ENCODE measurements at regions not wholly inside any gene's neighbourhood (a gene's known extent, or its start where the extent isn't known, plus 50 kb on each side); places are given as distances from the start of the nearest gene placed in this dataset.

DNA sequence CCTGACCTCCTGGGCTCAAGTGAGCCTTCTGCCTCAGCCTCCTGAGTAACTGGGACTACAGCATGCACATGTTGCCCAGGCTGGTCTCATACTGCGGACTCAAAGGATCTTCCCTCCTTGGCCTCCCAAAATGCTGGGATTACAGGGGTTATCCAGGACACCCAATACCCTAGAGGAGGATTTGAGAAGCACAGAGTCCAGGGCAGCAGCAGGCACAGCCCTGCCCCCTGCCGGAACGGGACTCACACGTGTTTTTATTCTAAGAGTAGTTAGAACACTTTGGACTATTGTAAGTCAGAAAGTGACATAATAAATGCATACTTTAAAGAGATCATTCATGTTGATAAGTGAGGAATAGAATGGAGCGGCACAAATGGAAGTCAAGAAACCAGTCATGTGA lies 80.2 kb downstream of the C6orf118 start:
- 83% methylated on average over 5 of the region's 5 CpGs for WGBS
- no peaks in the 10 kb centered on the region for H3K4me1 ChIP-seq
- H3K36me3 ChIP-seq = no peaks in the 10 kb centered on the region
- TF ChIP-seq EP300 (IDR thresholded peaks at IDR 0.05) (no peak), POLR2A (IDR thresholded peaks at IDR 0.05; ENCODE audit: low read depth) (no peak), POLR2AphosphoS5 (IDR thresholded peaks at IDR 0.05) (no peak)
- TF ChIP-seq, protein P1, sequence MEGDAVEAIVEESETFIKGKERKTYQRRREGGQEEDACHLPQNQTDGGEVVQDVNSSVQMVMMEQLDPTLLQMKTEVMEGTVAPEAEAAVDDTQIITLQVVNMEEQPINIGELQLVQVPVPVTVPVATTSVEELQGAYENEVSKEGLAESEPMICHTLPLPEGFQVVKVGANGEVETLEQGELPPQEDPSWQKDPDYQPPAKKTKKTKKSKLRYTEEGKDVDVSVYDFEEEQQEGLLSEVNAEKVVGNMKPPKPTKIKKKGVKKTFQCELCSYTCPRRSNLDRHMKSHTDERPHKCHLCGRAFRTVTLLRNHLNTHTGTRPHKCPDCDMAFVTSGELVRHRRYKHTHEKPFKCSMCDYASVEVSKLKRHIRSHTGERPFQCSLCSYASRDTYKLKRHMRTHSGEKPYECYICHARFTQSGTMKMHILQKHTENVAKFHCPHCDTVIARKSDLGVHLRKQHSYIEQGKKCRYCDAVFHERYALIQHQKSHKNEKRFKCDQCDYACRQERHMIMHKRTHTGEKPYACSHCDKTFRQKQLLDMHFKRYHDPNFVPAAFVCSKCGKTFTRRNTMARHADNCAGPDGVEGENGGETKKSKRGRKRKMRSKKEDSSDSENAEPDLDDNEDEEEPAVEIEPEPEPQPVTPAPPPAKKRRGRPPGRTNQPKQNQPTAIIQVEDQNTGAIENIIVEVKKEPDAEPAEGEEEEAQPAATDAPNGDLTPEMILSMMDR (IDR thresholded peaks at IDR 0.05) = no peak
- no peak overlapping the region for H3K4me3 ChIP-seq
- H3K9me3 ChIP-seq = no peaks in the 10 kb centered on the region
- H3K27ac ChIP-seq (replicated peaks in 1 of 4) = no peak overlapping the region
- intact Hi-C loops (cut with DNase I) = no loop called here
- H3K27me3 ChIP-seq = no peaks in the 10 kb centered on the region
- no peak for DNase-seq (ENCODE audit: extremely low spot score)

DNA sequence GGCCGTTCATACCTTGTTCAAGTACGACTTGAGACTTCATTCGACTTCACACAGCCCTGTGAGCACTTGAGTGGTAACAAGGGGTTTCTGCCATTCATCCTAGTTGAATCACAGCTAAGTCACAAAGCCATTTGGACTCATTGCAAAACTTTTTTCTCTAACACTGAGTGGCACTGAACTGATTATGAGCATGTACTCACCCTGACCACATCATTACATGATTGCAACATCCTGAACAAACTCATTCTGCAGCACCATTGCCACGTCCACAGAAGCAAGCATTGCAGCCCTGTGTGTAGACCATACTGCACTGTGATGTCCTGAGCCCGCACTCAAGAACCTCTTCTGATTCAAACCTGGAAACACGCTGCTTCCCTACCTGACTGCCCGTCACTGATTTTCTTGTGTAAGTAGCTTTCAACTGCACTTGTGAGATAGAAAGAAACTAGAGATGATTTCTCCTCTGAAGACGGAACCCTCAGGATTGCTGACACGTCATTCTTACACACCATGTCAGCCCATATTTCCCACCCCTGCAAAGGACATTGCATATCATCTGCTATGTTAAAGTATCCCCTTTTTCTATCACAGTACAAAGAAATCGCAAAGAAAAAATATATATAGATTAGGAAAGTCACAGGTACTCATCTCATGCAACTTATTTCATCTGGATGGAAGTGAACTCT lies 81.6 kb downstream of the C6orf118 start:
- Histone ChIP-seq H3K36me3 (no peaks in the 10 kb centered on the region), H3K9me3 (no peaks in the 10 kb centered on the region), H3K4me1 (no peaks in the 10 kb centered on the region), H3K4me3 (no peak overlapping the region), H3K27me3 (no peaks in the 10 kb centered on the region), H3K27ac (replicated peaks in 1 of 4) (no peak overlapping the region)
- no peak for DNase-seq (ENCODE audit: extremely low spot score)
- TF ChIP-seq POLR2A (IDR thresholded peaks at IDR 0.05; ENCODE audit: low read depth) (no peak), EP300 (IDR thresholded peaks at IDR 0.05) (no peak), POLR2AphosphoS5 (IDR thresholded peaks at IDR 0.05) (no peak)
- TF ChIP-seq, protein P1 (IDR thresholded peaks at IDR 0.05) = no peak
- intact Hi-C loops (cut with DNase I) = no loop called here
- 82% methylated on average over 10 of the region's 10 CpGs for WGBS

- TF ChIP-seq, protein P1 (IDR thresholded peaks at IDR 0.05) = no peak
- Histone ChIP-seq H3K27ac (replicated peaks in 1 of 4) (no peak overlapping the region), H3K4me3 (no peak overlapping the region), H3K9me3 (no peaks in the 10 kb centered on the region), H3K36me3 (no peaks in the 10 kb centered on the region), H3K4me1 (no peaks in the 10 kb centered on the region), H3K27me3 (no peaks in the 10 kb centered on the region)
- DNase-seq (ENCODE audit: extremely low spot score) = no peak
- 83% methylated on average over 1 of the region's 1 CpG for WGBS
- intact Hi-C loops (cut with DNase I) = no loop called here
These were observed 85.7 kb downstream of the C6orf118 start for GRCh38 chr6:165223736-165224135.

- DNase-seq (ENCODE audit: extremely low spot score) = no peak
- no peak overlapping the region for H3K27ac ChIP-seq (replicated peaks in 1 of 4)
- no peaks in the 10 kb centered on the region for H3K9me3 ChIP-seq
- WGBS = 86% methylated on average over 2 of the region's 2 CpGs
- intact Hi-C loops (cut with DNase I) = no loop called here
- H3K4me1 ChIP-seq = no peaks in the 10 kb centered on the region
- H3K4me3 ChIP-seq = no peak overlapping the region
- no peaks in the 10 kb centered on the region for H3K36me3 ChIP-seq
- no peaks in the 10 kb centered on the region for H3K27me3 ChIP-seq
- TF ChIP-seq, protein P1 (IDR thresholded peaks at IDR 0.05) = no peak
- TF ChIP-seq POLR2A (IDR thresholded peaks at IDR 0.05; ENCODE audit: low read depth) = no peak
- TF ChIP-seq POLR2AphosphoS5 (IDR thresholded peaks at IDR 0.05) = no peak
- TF ChIP-seq EP300 (IDR thresholded peaks at IDR 0.05) = no peak
These were observed 86.3 kb downstream of the C6orf118 start for GRCh38 chr6:165223101-165223500.

Measured in esophagus muscularis mucosa (tissue), 4 donors.